H9 (cell line): ENCODE measurements at regions not wholly inside any gene's neighbourhood (a gene's known extent, or its start where the extent isn't known, plus 50 kb on each side); places are given as distances from the start of the nearest gene placed in this dataset.

Experiments
- DNase-seq: peaks from one replicate; pipeline ENCODE4 v3.0.0-alpha.2; 2017
- H2AFZ ChIP-seq: one replicate; pipeline ENCODE4 v1.6.1; 2013; ENCODE audit warnings: mild to moderate bottlenecking, low read length, control low read depth, moderate library complexity
- H2AK5ac ChIP-seq: 2 replicates; pipeline ENCODE4 v1.6.1; 2013; ENCODE audit warnings: low read length, control low read depth, mixed read lengths; ENCODE audit not compliant: insufficient read length
- H2BK120ac ChIP-seq: one replicate; pipeline ENCODE4 v1.6.1; 2013; ENCODE audit warnings: low read depth, mild to moderate bottlenecking, low read length, control low read depth, inconsistent platforms; ENCODE audit not compliant: poor library complexity, severe bottlenecking
- H2BK12ac ChIP-seq: 2 replicates; pipeline ENCODE4 v1.6.1; 2013; ENCODE audit warnings: low read length, control low read depth, mixed read lengths, low read depth; ENCODE audit not compliant: insufficient read length
- H2BK15ac ChIP-seq: 2 replicates; pipeline ENCODE4 v1.6.1; 2013; ENCODE audit warnings: low read depth, low read length, control low read depth
- H2BK20ac ChIP-seq: one replicate; pipeline ENCODE4 v1.6.1; 2013; ENCODE audit warnings: low read depth, mild to moderate bottlenecking, low read length, control low read depth, inconsistent platforms; ENCODE audit not compliant: poor library complexity, severe bottlenecking
- H2BK5ac ChIP-seq: 2 replicates; pipeline ENCODE4 v1.6.1; 2013; ENCODE audit warnings: low read length, control low read depth, mixed read lengths; ENCODE audit not compliant: insufficient read length
- H3K14ac ChIP-seq: 2 replicates; pipeline ENCODE4 v1.6.1; 2013; ENCODE audit warnings: low read length, control low read depth; ENCODE audit not compliant: insufficient read depth
- H3K18ac ChIP-seq: 2 replicates; pipeline ENCODE4 v1.6.1; 2013; ENCODE audit warnings: low read depth, mild to moderate bottlenecking, mixed read lengths, low read length, control low read depth; ENCODE audit not compliant: insufficient read length
- H3K23ac ChIP-seq: 2 replicates; pipeline ENCODE4 v1.6.1; 2013; ENCODE audit warnings: low read length, control low read depth, mixed read lengths, low read depth; ENCODE audit not compliant: insufficient read length
- H3K23me2 ChIP-seq: 2 replicates; pipeline ENCODE4 v1.6.1; 2013; ENCODE audit warnings: low read depth, mild to moderate bottlenecking, mixed read lengths, low read length, control low read depth; ENCODE audit not compliant: insufficient read length, poor library complexity, severe bottlenecking
- H3K27ac ChIP-seq: 2 replicates; pipeline ENCODE4 v1.5.1; 2013; ENCODE audit warnings: low read length, control low read depth, mixed read lengths, low read depth; ENCODE audit not compliant: insufficient read length
- H3K27me3 ChIP-seq: 2 replicates; pipeline ENCODE4 v1.6.1; 2013; ENCODE audit warnings: low read length, control low read depth, inconsistent platforms; ENCODE audit not compliant: insufficient read depth
- H3K4ac ChIP-seq: 2 replicates; pipeline ENCODE4 v1.6.1; 2013; ENCODE audit warnings: low read depth, mild to moderate bottlenecking, control low read depth, inconsistent platforms, low read length, moderate library complexity
- H3K4me1 ChIP-seq: 2 replicates; pipeline ENCODE4 v1.6.1; 2013; ENCODE audit warnings: low read length, control low read depth, inconsistent platforms; ENCODE audit not compliant: insufficient read depth
- H3K4me2 ChIP-seq: 2 replicates; pipeline ENCODE4 v1.6.1; 2013; ENCODE audit warnings: low read length, control low read depth, mixed read lengths; ENCODE audit not compliant: insufficient read length, insufficient read depth
- H3K56ac ChIP-seq: 2 replicates; pipeline ENCODE4 v1.6.1; 2013; ENCODE audit warnings: low read depth, mild to moderate bottlenecking, mixed read lengths, low read length, control low read depth; ENCODE audit not compliant: insufficient read length
- H3K79me1 ChIP-seq: 2 replicates; pipeline ENCODE4 v1.6.1; 2013; ENCODE audit warnings: low read depth, mild to moderate bottlenecking, moderate library complexity, low read length, control low read depth, inconsistent platforms; ENCODE audit not compliant: insufficient read depth, poor library complexity, severe bottlenecking
- H3K79me2 ChIP-seq: 2 replicates; pipeline ENCODE4 v1.6.1; 2013; ENCODE audit warnings: low read length, control low read depth, inconsistent platforms; ENCODE audit not compliant: insufficient read depth
- H3K9ac ChIP-seq: 2 replicates; pipeline ENCODE4 v1.6.1; 2013; ENCODE audit warnings: low read length, control low read depth, mixed read lengths; ENCODE audit not compliant: insufficient read length; ENCODE audit errors: extremely low read depth
- H3K9me3 ChIP-seq: one replicate; pipeline ENCODE4 v1.6.1; 2013; ENCODE audit warnings: low read depth, low read length, inconsistent platforms; ENCODE audit not compliant: control insufficient read depth
- H3T11ph ChIP-seq: one replicate; pipeline ENCODE4 v1.6.1; 2013; ENCODE audit warnings: mild to moderate bottlenecking, low read length, control low read depth, inconsistent platforms
- H4K20me1 ChIP-seq: one replicate; pipeline ENCODE4 v1.6.1; 2013; ENCODE audit not compliant: control insufficient read depth, insufficient read length, insufficient read depth
- H4K5ac ChIP-seq: 2 replicates; pipeline ENCODE4 v1.6.1; 2013; ENCODE audit warnings: low read depth, mild to moderate bottlenecking, mixed read lengths, low read length, control low read depth; ENCODE audit not compliant: insufficient read length
- H4K8ac ChIP-seq: replicated peaks from 2 replicates; pipeline ENCODE4 v1.6.1; 2013; ENCODE audit warnings: low read length, control low read depth, mixed read lengths, low read depth; ENCODE audit not compliant: insufficient read length
- H4K91ac ChIP-seq: 2 replicates; pipeline ENCODE4 v1.6.1; 2013; ENCODE audit warnings: low read depth, mild to moderate bottlenecking, moderate library complexity, mixed read lengths, low read length, control low read depth; ENCODE audit not compliant: insufficient read length
- H3K27ac Mint-ChIP-seq, 3 experiments: 2 replicates in 2 of 3; 3 replicates in 1 of 3; pipeline ENCODE4 v1.8.0; 2020 to 2021; ENCODE audit warnings: mixed read lengths in 3 of 3, mild to moderate bottlenecking in 1 of 3, moderate library complexity in 1 of 3
- H3K27me3 Mint-ChIP-seq: 2 replicates; pipeline ENCODE4 v1.8.0; 2021; ENCODE audit warnings: low read depth, mild to moderate bottlenecking, moderate library complexity, mixed read lengths
- H3K36me3 Mint-ChIP-seq, 3 experiments: 2 replicates in 2 of 3; 3 replicates in 1 of 3; pipeline ENCODE4 v1.8.0; 2020 to 2021; ENCODE audit warnings: low read depth in 3 of 3, mixed read lengths in 3 of 3; ENCODE audit not compliant: insufficient read depth in 1 of 3
- H3K4me1 Mint-ChIP-seq, 2 experiments: 2 replicates each; pipeline ENCODE4 v1.8.0; 2020; ENCODE audit warnings: mixed read lengths in 2 of 2
- H3K4me3 Mint-ChIP-seq, 2 experiments: 2 replicates in 1 of 2; 3 replicates in 1 of 2; pipeline ENCODE4 v1.8.0; 2020 to 2021; ENCODE audit warnings: mild to moderate bottlenecking in 2 of 2, mixed read lengths in 2 of 2, moderate library complexity in 1 of 2
- H3K9me3 Mint-ChIP-seq, 2 experiments: 2 replicates in 1 of 2; 3 replicates in 1 of 2; pipeline ENCODE4 v1.8.0; 2020; ENCODE audit warnings: mild to moderate bottlenecking in 2 of 2, mixed read lengths in 2 of 2, moderate library complexity in 1 of 2
- WGBS: extraction: QIAGEN DNeasy Blood & Tissue Kit; methylation state at CpG from one replicate; pipeline ENCODE4 v1.1.7; 2013; ENCODE audit warnings: missing lambda C conversion rate, low lambda C conversion rate, mixed read lengths; ENCODE audit not compliant: insufficient read length; ENCODE audit errors: extremely low coverage; 5-methylcytosine and 5-hydroxymethylcytosine counted together
- TF ChIP-seq, protein P1 (sequence below): fragments of 200-600 bp; sonication (generic); conservative IDR thresholded peaks from 3 replicates; pipeline ENCODE4 v1.8.0; 2021; ENCODE audit warnings: antibody characterized with exemption, mild to moderate bottlenecking

- Histone ChIP-seq H3K79me2 (no peaks in the 10 kb centered on the region), H4K8ac (no peak overlapping the region), H4K5ac (no peak overlapping the region), H2BK5ac (no peak overlapping the region), H3T11ph (no peak overlapping the region), H3K4me2 (no peak overlapping the region), H2AFZ (no peak overlapping the region), H3K14ac (no peak overlapping the region), H2BK20ac (no peak overlapping the region), H3K56ac (no peak overlapping the region), H3K4ac (no peak overlapping the region), H3K23ac (no peak overlapping the region), H2BK12ac (no peak overlapping the region), H4K91ac (no peak overlapping the region), H3K27ac (no peak overlapping the region), H3K27me3 (no peaks in the 10 kb centered on the region), H3K9ac (no peak overlapping the region), H3K4me1 (no peaks in the 10 kb centered on the region; the same call in 1 of the 2 replicates), H3K23me2 (no peaks in the 10 kb centered on the region), H2AK5ac (no peak overlapping the region), H4K20me1 (no peaks in the 10 kb centered on the region), H3K18ac (no peak overlapping the region), H2BK15ac (no peak overlapping the region), H2BK120ac (no peak overlapping the region), H3K9me3 (no peaks in the 10 kb centered on the region), H3K79me1 (no peaks in the 10 kb centered on the region)
- H3K4me1 Mint-ChIP-seq, result peaks cover 3 to 14% of the 10 kb centered on the region in 2 experiments; a peak in 3 of 4 replicates
- peaks cover 0 to 1% (median 0%) of the 10 kb centered on the region in 3 experiments; a peak in 1 of 7 replicates for H3K36me3 Mint-ChIP-seq
- no CpG with 5 or more reads among the region's 6 CpGs for WGBS
- TF ChIP-seq, protein P1, sequence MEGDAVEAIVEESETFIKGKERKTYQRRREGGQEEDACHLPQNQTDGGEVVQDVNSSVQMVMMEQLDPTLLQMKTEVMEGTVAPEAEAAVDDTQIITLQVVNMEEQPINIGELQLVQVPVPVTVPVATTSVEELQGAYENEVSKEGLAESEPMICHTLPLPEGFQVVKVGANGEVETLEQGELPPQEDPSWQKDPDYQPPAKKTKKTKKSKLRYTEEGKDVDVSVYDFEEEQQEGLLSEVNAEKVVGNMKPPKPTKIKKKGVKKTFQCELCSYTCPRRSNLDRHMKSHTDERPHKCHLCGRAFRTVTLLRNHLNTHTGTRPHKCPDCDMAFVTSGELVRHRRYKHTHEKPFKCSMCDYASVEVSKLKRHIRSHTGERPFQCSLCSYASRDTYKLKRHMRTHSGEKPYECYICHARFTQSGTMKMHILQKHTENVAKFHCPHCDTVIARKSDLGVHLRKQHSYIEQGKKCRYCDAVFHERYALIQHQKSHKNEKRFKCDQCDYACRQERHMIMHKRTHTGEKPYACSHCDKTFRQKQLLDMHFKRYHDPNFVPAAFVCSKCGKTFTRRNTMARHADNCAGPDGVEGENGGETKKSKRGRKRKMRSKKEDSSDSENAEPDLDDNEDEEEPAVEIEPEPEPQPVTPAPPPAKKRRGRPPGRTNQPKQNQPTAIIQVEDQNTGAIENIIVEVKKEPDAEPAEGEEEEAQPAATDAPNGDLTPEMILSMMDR, result no peak
- peaks cover 3% of the 10 kb centered on the region in 2 experiments; a peak in 2 of 5 replicates for H3K9me3 Mint-ChIP-seq
- no peaks in the 10 kb centered on the region for H3K27me3 Mint-ChIP-seq
- no peak overlapping the region for H3K4me3 Mint-ChIP-seq
- H3K27ac Mint-ChIP-seq, result no peak overlapping the region; a peak in 2 of 7 replicates
- no peak for DNase-seq
These were observed 939.4 kb downstream of the MCTP2 start for GRCh38 chr15:95170561-95171380.
